CD14-positive monocyte (primary cell): ENCODE measurements at regions not wholly inside any gene's neighbourhood (a gene's known extent, or its start where the extent isn't known, plus 50 kb on each side); places are given as distances from the start of the nearest gene placed in this dataset.

Experiments used
- DNase-seq, 3 donors: peaks; one replicate each; pipeline ENCODE4 v3.0.0-alpha.2; 2011 to 2022
- H2AFZ ChIP-seq: 2 replicates; pipeline ENCODE4 v1.6.0; 2012; ENCODE audit warnings: mild to moderate bottlenecking, low read depth, low read length, inconsistent platforms; ENCODE audit not compliant: insufficient read depth, poor library complexity, severe bottlenecking
- H3K27ac ChIP-seq, 2 donors: 1 replicate in 1 of 2; 2 replicates in 1 of 2; pipeline ENCODE4 v1.5.1; 2012 to 2013; ENCODE audit warnings: low read length in 2 of 2, control low read depth in 1 of 2, inconsistent platforms in 1 of 2, low read depth in 1 of 2, mild to moderate bottlenecking in 1 of 2
- H3K27me3 ChIP-seq, 2 donors: one replicate each; pipeline versions ENCODE4 v1.6.0 to v1.6.1; 2011 to 2013; ENCODE audit warnings: low read length in 2 of 2; ENCODE audit not compliant: control insufficient read depth in 2 of 2, insufficient read depth in 2 of 2
- H3K36me3 ChIP-seq, 2 donors: replicated peaks in 1 of 2; 1 replicate in 1 of 2; 2 replicates in 1 of 2; pipeline versions ENCODE4 v1.5.1 to v1.6.1; 2012 to 2013; ENCODE audit warnings: low read length in 2 of 2, control low read depth in 1 of 2, inconsistent platforms in 1 of 2, mild to moderate bottlenecking in 1 of 2; ENCODE audit not compliant: insufficient read depth in 2 of 2, control insufficient read depth in 1 of 2
- H3K4me1 ChIP-seq, 2 donors: 1 replicate in 1 of 2; 2 replicates in 1 of 2; pipeline versions ENCODE4 v1.5.1 to v1.6.1; 2012 to 2013; ENCODE audit warnings: low read length in 2 of 2, control low read depth in 1 of 2, inconsistent platforms in 1 of 2, mild to moderate bottlenecking in 1 of 2, moderate library complexity in 1 of 2; ENCODE audit not compliant: insufficient read depth in 2 of 2, control insufficient read depth in 1 of 2
- H3K4me2 ChIP-seq: replicated peaks from 2 replicates; pipeline ENCODE3; 2012; ENCODE audit warnings: low read length, moderate library complexity, mild to moderate bottlenecking; ENCODE audit not compliant: poor library complexity, severe bottlenecking; ENCODE audit errors: extremely low read depth
- H3K4me3 ChIP-seq, 3 experiments: fragments of 200-600 bp in 1 of 3; sonication (generic) in 1 of 3; replicated peaks in 1 of 3; 1 replicate in 2 of 3; 2 replicates in 1 of 3; pipeline ENCODE4 v1.5.1; 2011 to 2013; ENCODE audit warnings: low read length in 3 of 3, mild to moderate bottlenecking in 3 of 3, control low read depth in 2 of 3, low read depth in 2 of 3, inconsistent platforms in 1 of 3, moderate library complexity in 1 of 3
- H3K79me2 ChIP-seq: 2 replicates; pipeline ENCODE4 v1.6.0; 2012; ENCODE audit warnings: mild to moderate bottlenecking, control low read depth, inconsistent platforms, low read length, moderate library complexity; ENCODE audit not compliant: insufficient read depth
- H3K9ac ChIP-seq: 2 replicates; pipeline ENCODE4 v1.6.0; 2017; ENCODE audit warnings: low read length, mild to moderate bottlenecking; ENCODE audit not compliant: insufficient read depth, poor library complexity, severe bottlenecking
- H3K9me3 ChIP-seq, 2 donors: replicated peaks in 1 of 2; 1 replicate in 1 of 2; 2 replicates in 1 of 2; pipeline versions ENCODE4 v1.5.1 to v1.6.1; 2012 to 2013; ENCODE audit warnings: low read length in 2 of 2, control low read depth in 1 of 2; ENCODE audit not compliant: control insufficient read depth in 1 of 2, insufficient read depth in 1 of 2
- H4K20me1 ChIP-seq: 2 replicates; pipeline ENCODE4 v1.6.0; 2012; ENCODE audit warnings: mild to moderate bottlenecking, low read length, control low read depth, moderate library complexity; ENCODE audit not compliant: insufficient read depth
- H3K27ac Mint-ChIP-seq, 7 donors: one replicate each; pipeline ENCODE4 v1.8.0; 2020; ENCODE audit warnings: mild to moderate bottlenecking in 7 of 7, mixed read lengths in 7 of 7, moderate library complexity in 6 of 7, inconsistent platforms in 2 of 7
- H3K27me3 Mint-ChIP-seq, 3 donors: one replicate each; pipeline ENCODE4 v1.8.0; 2021 to 2022; ENCODE audit warnings: low read depth in 3 of 3, mild to moderate bottlenecking in 3 of 3, mixed read lengths in 3 of 3, moderate library complexity in 3 of 3, inconsistent platforms in 1 of 3
- H3K36me3 Mint-ChIP-seq, 2 donors: one replicate each; pipeline ENCODE4 v1.8.0; 2020; ENCODE audit warnings: mixed read lengths in 2 of 2, inconsistent platforms in 1 of 2, mild to moderate bottlenecking in 1 of 2
- H3K4me1 Mint-ChIP-seq: one replicate; pipeline ENCODE4 v1.8.0; 2020; ENCODE audit warnings: mild to moderate bottlenecking, mixed read lengths
- H3K4me3 Mint-ChIP-seq, 2 donors: one replicate each; pipeline ENCODE4 v1.8.0; 2020; ENCODE audit warnings: mild to moderate bottlenecking in 2 of 2, mixed read lengths in 2 of 2, moderate library complexity in 1 of 2
- H3K9me3 Mint-ChIP-seq, 7 donors: one replicate each; pipeline ENCODE4 v1.8.0; 2020 to 2022; ENCODE audit warnings: mixed read lengths in 7 of 7, mild to moderate bottlenecking in 6 of 7, moderate library complexity in 6 of 7, inconsistent platforms in 2 of 7
- WGBS: methylation state at CpG from one replicate; pipeline ENCODE4 v1.1.5; 2013; ENCODE audit warnings: missing lambda C conversion rate; ENCODE audit not compliant: insufficient coverage; 5-methylcytosine and 5-hydroxymethylcytosine counted together
- intact Hi-C, 2 donors: fragments of 100-400 bp; cut with micrococcal nuclease; formaldehyde crosslinking; loops; one replicate each; pipeline versions ENCODE4 v1.15.0 to v1.15.1; 2023
- TF ChIP-seq, protein P1 (sequence below): fragments of 200-600 bp; IDR thresholded peaks from one replicate; pipeline ENCODE4 v1.8.0; 2022; ENCODE audit warnings: antibody characterized with exemption, mild to moderate bottlenecking

DNA sequence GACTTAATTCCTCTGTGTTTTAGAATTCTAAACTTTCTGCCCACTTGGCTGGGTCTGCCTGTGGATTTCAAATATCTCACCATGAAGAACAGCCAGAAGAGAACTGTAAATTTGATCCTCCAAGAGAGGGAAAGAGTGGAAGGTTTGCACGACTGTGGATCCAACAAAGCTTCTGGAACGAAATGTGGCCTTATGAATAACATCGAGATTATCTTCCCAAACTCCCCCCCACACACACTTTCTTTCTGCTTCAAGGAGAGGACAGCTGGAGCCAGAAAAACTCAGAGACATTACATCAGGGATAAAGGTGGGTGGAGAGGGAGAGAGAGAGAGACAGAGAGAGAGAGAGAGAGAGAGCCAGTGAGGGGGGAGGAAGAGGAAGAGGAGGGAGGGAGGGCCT lies 570.1 kb upstream of the MGMT start:
- no peak for DNase-seq
- Histone ChIP-seq H3K4me2 (no peak overlapping the region), H3K27ac (no peak overlapping the region), H3K9ac (no peak overlapping the region), H4K20me1 (no peaks in the 10 kb centered on the region), H2AFZ (no peak overlapping the region), H3K4me1 (no peaks in the 10 kb centered on the region), H3K9me3 (no peaks in the 10 kb centered on the region), H3K79me2 (no peaks in the 10 kb centered on the region), H3K27me3 (no peaks in the 10 kb centered on the region), H3K36me3 (no peaks in the 10 kb centered on the region), H3K4me3 (no peak overlapping the region)
- H3K36me3 Mint-ChIP-seq = no peaks in the 10 kb centered on the region
- TF ChIP-seq, protein P1, sequence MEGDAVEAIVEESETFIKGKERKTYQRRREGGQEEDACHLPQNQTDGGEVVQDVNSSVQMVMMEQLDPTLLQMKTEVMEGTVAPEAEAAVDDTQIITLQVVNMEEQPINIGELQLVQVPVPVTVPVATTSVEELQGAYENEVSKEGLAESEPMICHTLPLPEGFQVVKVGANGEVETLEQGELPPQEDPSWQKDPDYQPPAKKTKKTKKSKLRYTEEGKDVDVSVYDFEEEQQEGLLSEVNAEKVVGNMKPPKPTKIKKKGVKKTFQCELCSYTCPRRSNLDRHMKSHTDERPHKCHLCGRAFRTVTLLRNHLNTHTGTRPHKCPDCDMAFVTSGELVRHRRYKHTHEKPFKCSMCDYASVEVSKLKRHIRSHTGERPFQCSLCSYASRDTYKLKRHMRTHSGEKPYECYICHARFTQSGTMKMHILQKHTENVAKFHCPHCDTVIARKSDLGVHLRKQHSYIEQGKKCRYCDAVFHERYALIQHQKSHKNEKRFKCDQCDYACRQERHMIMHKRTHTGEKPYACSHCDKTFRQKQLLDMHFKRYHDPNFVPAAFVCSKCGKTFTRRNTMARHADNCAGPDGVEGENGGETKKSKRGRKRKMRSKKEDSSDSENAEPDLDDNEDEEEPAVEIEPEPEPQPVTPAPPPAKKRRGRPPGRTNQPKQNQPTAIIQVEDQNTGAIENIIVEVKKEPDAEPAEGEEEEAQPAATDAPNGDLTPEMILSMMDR = no peak
- no peak overlapping the region for H3K4me3 Mint-ChIP-seq
- no peaks in the 10 kb centered on the region for H3K4me1 Mint-ChIP-seq
- peaks cover 0 to 5% (median 0%) of the 10 kb centered on the region in 3 donors for H3K27me3 Mint-ChIP-seq
- WGBS = no CpG with 5 or more reads among the region's 3 CpGs
- peaks cover 0 to 4% (median 1%) of the 10 kb centered on the region in 7 donors for H3K9me3 Mint-ChIP-seq
- intact Hi-C loops = no loop called here
- H3K27ac Mint-ChIP-seq = no peak overlapping the region

DNA sequence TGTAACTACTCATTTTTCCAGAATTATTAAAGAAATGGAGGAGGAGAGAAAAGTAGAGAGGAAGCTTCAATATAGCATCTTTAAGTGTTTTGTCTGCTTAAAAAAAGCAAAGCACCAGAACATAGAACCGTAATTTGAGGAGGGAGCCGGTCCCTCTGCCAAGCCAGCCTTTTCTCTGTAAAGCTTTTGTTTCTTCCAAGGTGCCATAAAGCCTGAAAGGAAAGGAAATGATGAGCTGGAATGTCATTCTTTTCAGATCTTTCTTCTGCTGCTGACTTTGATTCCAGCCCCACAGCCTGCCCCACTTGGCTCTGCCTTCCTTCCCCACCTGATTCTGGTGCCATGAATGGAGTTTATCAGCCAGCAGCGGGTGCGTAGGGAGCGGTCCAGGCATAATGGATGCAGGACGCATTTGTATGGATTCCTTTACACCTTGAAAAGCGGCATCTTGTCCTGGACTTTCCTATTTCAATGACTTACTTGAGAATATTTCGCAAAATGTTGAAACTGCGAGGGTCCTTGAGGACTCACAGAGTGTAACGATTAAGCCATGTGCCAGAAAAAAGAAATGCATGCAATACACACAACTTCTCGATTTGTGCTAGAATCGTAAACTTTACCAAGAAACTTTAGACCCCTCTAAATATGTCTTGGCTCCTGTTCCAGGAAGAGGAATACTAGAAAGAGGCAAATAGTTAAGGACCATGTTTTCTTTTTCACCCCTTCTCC lies 569.5 kb upstream of the MGMT start:
- Mint-ChIP-seq H3K4me1 (no peaks in the 10 kb centered on the region), H3K9me3 (peaks cover 0 to 4% (median 2%) of the 10 kb centered on the region in 7 donors), H3K27me3 (peaks cover 0 to 5% (median 0%) of the 10 kb centered on the region in 3 donors), H3K27ac (no peak overlapping the region), H3K36me3 (no peaks in the 10 kb centered on the region), H3K4me3 (no peak overlapping the region)
- H3K79me2 ChIP-seq = no peaks in the 10 kb centered on the region
- no peak for DNase-seq
- 90% methylated on average over 5 of the region's 12 CpGs for WGBS
- no peak overlapping the region for H3K4me3 ChIP-seq
- H3K9me3 ChIP-seq = no peaks in the 10 kb centered on the region
- no peaks in the 10 kb centered on the region for H3K4me1 ChIP-seq
- H3K9ac ChIP-seq = no peak overlapping the region
- intact Hi-C loops = no loop called here
- TF ChIP-seq, protein P1 = no peak
- no peaks in the 10 kb centered on the region for H3K27me3 ChIP-seq
- H3K36me3 ChIP-seq = no peaks in the 10 kb centered on the region
- H3K27ac ChIP-seq = no peak overlapping the region
- H4K20me1 ChIP-seq = no peaks in the 10 kb centered on the region
- no peak overlapping the region for H3K4me2 ChIP-seq
- H2AFZ ChIP-seq = no peak overlapping the region
